KMS-11 (cell line): ENCODE measurements at regions not wholly inside any gene's neighbourhood (a gene's known extent, or its start where the extent isn't known, plus 50 kb on each side); places are given as distances from the start of the nearest gene placed in this dataset.

ENCODE experiments used
- H2AFZ ChIP-seq: fragments of 200-600 bp; sonication (generic); 2 replicates; pipeline ENCODE4 v1.6.1; 2016; ENCODE audit warnings: antibody characterized with exemption, mixed run types, low read depth
- H3K27ac ChIP-seq: fragments of 200-600 bp; sonication (generic); 2 replicates; pipeline ENCODE4 v1.6.1; 2016; ENCODE audit warnings: mild to moderate bottlenecking, mixed run types
- H3K27me3 ChIP-seq: fragments of 200-600 bp; sonication (generic); 2 replicates; pipeline ENCODE4 v1.6.1; 2017; ENCODE audit warnings: mild to moderate bottlenecking, low read depth, mixed run types, moderate library complexity; ENCODE audit not compliant: insufficient read depth
- H3K36me3 ChIP-seq: fragments of 200-600 bp; sonication (generic); 2 replicates; pipeline ENCODE4 v1.6.1; 2017; ENCODE audit warnings: mild to moderate bottlenecking, mixed run types; ENCODE audit not compliant: insufficient read depth
- H3K4me1 ChIP-seq: fragments of 200-600 bp; sonication (generic); 2 replicates; pipeline ENCODE4 v1.6.1; 2016; ENCODE audit warnings: mild to moderate bottlenecking, low read depth, mixed run types; ENCODE audit not compliant: poor library complexity, severe bottlenecking
- H3K4me2 ChIP-seq: fragments of 200-600 bp; sonication (generic); 2 replicates; pipeline ENCODE4 v1.7.0; 2016; ENCODE audit warnings: mild to moderate bottlenecking, mixed run types
- H3K4me3 ChIP-seq: fragments of 200-600 bp; sonication (generic); IDR thresholded peaks from 2 replicates; pipeline ENCODE4 v1.6.1; 2017; ENCODE audit warnings: low read depth, low read length, mixed read lengths; ENCODE audit not compliant: insufficient read depth
- H3K79me2 ChIP-seq: fragments of 200-600 bp; sonication (generic); 2 replicates; pipeline ENCODE4 v1.6.1; 2016; ENCODE audit warnings: low read depth, mixed run types; ENCODE audit not compliant: insufficient read depth
- H3K9ac ChIP-seq: fragments of 200-600 bp; sonication (generic); 2 replicates; pipeline ENCODE4 v1.6.1; 2016; ENCODE audit warnings: mild to moderate bottlenecking, mixed run types
- H4K20me1 ChIP-seq: fragments of 200-600 bp; sonication (generic); 2 replicates; pipeline ENCODE4 v1.6.1; 2016; ENCODE audit warnings: mild to moderate bottlenecking, mixed run types; ENCODE audit not compliant: insufficient read depth
- TF ChIP-seq, protein P1 (sequence below): fragments of 200-600 bp; sonication (generic); conservative IDR thresholded peaks from 2 replicates; pipeline ENCODE4 v1.6.1; 2017; ENCODE audit warnings: low read depth, mild to moderate bottlenecking, antibody characterized with exemption, low read length, moderate library complexity, mixed read lengths

DNA sequence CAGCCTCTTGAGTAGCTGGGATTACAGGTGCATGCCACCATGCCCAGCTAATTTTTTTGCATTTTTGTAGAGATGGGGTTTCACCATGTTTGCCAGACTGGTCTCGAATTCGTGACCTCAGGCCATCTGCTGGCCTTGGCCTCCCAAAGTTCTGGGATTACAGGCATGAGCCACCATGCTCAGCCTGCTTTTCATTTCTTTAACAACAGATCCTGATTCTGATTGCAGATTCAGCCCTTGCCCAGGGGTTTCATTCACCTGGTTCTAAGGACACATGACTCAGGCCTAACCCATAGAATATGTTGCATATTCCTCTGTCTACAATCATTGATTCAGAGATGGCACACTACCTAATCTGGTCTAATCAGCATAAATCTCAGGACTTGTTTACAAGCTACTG, 56.1 kb upstream of the CCDC112 start:
- H3K36me3 ChIP-seq: no peaks in the 10 kb centered on the region
- no peak overlapping the region for H3K9ac ChIP-seq
- no peaks in the 10 kb centered on the region for H4K20me1 ChIP-seq
- no peak overlapping the region for H3K27ac ChIP-seq
- H3K79me2 ChIP-seq: no peaks in the 10 kb centered on the region
- H3K27me3 ChIP-seq: no peaks in the 10 kb centered on the region
- TF ChIP-seq, protein P1, sequence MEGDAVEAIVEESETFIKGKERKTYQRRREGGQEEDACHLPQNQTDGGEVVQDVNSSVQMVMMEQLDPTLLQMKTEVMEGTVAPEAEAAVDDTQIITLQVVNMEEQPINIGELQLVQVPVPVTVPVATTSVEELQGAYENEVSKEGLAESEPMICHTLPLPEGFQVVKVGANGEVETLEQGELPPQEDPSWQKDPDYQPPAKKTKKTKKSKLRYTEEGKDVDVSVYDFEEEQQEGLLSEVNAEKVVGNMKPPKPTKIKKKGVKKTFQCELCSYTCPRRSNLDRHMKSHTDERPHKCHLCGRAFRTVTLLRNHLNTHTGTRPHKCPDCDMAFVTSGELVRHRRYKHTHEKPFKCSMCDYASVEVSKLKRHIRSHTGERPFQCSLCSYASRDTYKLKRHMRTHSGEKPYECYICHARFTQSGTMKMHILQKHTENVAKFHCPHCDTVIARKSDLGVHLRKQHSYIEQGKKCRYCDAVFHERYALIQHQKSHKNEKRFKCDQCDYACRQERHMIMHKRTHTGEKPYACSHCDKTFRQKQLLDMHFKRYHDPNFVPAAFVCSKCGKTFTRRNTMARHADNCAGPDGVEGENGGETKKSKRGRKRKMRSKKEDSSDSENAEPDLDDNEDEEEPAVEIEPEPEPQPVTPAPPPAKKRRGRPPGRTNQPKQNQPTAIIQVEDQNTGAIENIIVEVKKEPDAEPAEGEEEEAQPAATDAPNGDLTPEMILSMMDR: no peak
- H3K4me3 ChIP-seq: no peak overlapping the region
- no peak overlapping the region for H3K4me2 ChIP-seq
- no peak overlapping the region for H2AFZ ChIP-seq
- H3K4me1 ChIP-seq: peaks cover 25% of the 10 kb centered on the region

DNA sequence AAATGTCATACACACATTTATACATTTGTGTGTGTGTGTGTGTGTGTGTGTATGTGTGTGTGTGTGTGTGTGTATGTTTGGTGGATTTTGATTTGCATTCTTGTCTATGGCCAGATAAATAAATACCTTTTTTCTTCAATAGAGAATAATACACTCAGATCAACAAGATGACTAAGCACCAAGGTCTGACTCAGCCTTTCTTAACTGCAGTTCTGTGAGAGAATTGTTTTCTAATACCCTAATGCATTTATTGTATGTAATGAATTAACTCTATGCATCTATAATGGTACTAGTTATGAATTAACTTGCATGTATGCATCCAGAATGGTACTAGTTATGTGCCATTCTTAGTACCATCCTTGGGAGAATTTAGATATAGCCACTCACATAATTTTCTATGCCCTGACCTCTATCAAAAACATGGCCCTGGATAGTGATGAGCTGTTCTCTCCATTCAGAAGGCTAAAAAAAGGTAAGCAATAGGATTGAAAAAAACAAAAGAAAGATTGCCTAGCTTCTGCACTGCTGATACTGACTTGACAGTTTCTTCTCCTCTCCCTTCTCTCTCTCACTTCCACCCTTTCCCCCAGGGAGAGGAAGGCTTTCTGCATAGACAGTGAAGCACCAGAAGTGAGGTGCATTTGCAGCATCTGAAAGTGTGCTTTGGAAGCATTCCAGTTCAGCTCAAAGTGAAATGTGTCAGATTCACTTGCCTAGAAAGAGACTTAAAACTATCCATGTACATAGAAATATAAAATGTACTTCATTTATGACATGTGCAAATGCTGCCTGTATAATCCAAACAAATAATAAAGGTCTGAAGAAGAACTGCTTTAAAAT, 55.1 kb upstream of the CCDC112 start:
- Histone ChIP-seq H3K4me1 (peaks cover 25% of the 10 kb centered on the region), H2AFZ (no peak overlapping the region), H3K4me2 (no peak overlapping the region), H3K27me3 (no peaks in the 10 kb centered on the region), H3K27ac (no peak overlapping the region), H3K79me2 (no peaks in the 10 kb centered on the region), H4K20me1 (no peaks in the 10 kb centered on the region), H3K36me3 (no peaks in the 10 kb centered on the region), H3K9ac (no peak overlapping the region), H3K4me3 (no peak overlapping the region)
- TF ChIP-seq, protein P1: no peak

DNA sequence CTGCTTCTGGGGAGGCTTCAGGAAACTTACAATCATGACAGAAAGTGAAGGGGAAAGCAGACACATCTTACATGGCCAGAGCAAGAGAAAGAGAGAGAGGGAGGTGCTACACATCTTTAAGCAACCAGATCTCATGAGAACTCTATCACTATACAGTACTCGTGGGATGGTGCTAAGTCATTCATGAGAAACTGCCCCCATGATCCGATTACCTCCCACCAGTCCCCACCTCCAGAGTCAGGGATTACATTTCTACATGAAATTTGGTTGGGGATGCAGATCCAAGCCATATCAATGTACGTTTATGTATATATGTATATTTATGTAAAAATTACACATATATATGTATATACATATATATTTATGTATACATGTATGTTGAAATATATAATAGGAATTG, 54.4 kb upstream of the CCDC112 start:
- Histone ChIP-seq H3K36me3 (no peaks in the 10 kb centered on the region), H3K4me1 (peaks cover 25% of the 10 kb centered on the region), H3K27ac (no peak overlapping the region), H2AFZ (no peak overlapping the region), H3K79me2 (no peaks in the 10 kb centered on the region), H3K4me2 (no peak overlapping the region), H4K20me1 (no peaks in the 10 kb centered on the region), H3K4me3 (no peak overlapping the region), H3K27me3 (no peaks in the 10 kb centered on the region), H3K9ac (no peak overlapping the region)
- TF ChIP-seq, protein P1: no peak

DNA sequence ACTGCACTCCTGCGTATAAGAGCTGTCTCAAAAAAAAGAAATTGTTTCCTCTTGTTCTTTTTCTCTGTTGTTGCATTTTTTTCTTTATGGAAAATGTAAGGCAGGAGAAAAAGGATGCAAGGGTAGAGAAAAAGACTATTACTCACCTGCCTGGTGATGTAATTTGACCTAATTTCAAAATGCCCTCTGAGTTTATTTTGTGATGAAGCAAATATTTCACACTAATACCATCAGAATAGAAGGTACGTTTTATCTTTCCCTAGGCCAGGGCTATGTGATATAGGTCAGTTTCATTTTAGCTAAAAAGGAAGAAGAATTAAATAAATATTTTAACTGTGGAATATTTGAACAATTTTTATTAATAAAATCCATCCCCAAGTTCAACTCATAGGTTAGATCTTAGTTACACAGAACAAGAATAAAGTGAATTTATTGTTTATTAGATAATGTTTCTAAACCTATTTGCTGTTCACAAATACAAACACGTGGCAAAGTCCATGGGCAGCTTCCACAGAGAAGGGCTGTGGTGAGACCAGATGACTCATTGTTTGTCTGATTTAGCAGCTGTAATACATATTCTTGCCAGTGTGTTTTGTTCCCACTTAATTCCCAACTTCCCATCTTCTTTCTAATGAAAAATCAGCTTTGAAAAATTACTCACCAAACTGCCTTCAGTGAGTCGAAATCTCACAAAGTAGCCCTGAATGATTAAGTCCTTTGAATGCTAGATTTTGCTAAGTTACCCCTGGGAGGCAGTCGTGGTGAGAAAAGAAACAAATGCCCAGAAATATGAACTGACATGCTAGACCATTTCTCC, 52.8 kb upstream of the CCDC112 start:
- Histone ChIP-seq H3K9ac (no peak overlapping the region), H3K4me3 (no peak overlapping the region), H4K20me1 (no peaks in the 10 kb centered on the region), H3K79me2 (no peaks in the 10 kb centered on the region), H3K27ac (no peak overlapping the region), H3K27me3 (no peaks in the 10 kb centered on the region), H3K36me3 (no peaks in the 10 kb centered on the region), H3K4me1 (peaks cover 25% of the 10 kb centered on the region), H2AFZ (no peak overlapping the region; the same call in 1 of the 2 replicates), H3K4me2 (peak overlapping the region; percentile 46)
- TF ChIP-seq, protein P1: no peak
